Heart left ventricle (tissue), 13 donors: ENCODE measurements at regions not wholly inside any gene's neighbourhood (a gene's known extent, or its start where the extent isn't known, plus 50 kb on each side); places are given as distances from the start of the nearest gene placed in this dataset.

Experiments
- POLR2A ChIP-seq, 2 donors: fragments of 450-650 bp; IDR thresholded peaks; one replicate each; pipeline ENCODE4 v1.6.1; 2017; ENCODE audit warnings: antibody characterized with exemption in 2 of 2, mild to moderate bottlenecking in 2 of 2, moderate library complexity in 2 of 2
- TF ChIP-seq, protein P1 (sequence below), 12 donors: fragments of 200-600 bp; sonication (generic) in 4 of 12; IDR thresholded peaks; one replicate each; pipeline versions ENCODE4 v1.5.0 to v1.8.0; 2018 to 2022; ENCODE audit warnings: antibody characterized with exemption in 12 of 12, mild to moderate bottlenecking in 5 of 12
- donor health status: ischemic (EF 13 %, LVEDD 7.1; RV severe dilation, severe dysfunction).
- donor health status: DM: no; HTN: yes; CAD: no.
- donor health status: DM: no; HTN: no; CAD: no.
- donor health status: ischemic (EF 25% LVEDD 6.9; RV normal size, moderate dysfunction).
- donor health status: ischemic (EF 25% LVEDD 5.7; RV mildly dilated, moderate dysfunction).
- donor health status: ischemic (EF 35%, LVEDD 5.7; RV mildly dilated, moderate dysfunction).
- donor health status: nonischemic (EF 11% LVEDD 7.7; RV severe dilation, severe dysfunction).
- donor health status: DM: yes; HTN: yes; CAD: no.
- donor health status: PGD.
- donor health status: ischemic (EF 29% LVEDD 5.4; RV normal size, mild dysfunction).
- donor health status: nonischemic (EF 23%, LVEDD 6.1; RV moderate dilation, normal function).

DNA sequence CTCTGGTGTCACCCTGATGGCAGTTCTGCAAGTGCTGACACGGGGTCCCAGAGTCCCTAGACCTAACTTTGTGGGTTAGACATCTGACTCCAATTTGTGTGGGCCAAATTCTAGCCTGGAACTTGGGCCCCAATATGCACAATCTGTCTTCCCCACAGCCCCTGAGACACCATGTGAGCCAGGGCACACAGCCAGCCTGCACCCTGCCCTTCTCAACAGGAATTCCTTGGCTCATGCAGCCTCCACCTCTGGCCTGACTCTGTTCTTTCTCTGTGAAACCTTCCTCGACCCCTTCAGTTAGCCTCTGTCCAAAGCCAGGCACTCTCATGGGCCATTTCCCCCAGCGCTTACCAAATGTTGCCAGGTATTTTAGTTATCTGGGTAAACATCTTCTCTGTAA lies 59.1 kb upstream of the POU2AF1 start:
- TF ChIP-seq, protein P1, sequence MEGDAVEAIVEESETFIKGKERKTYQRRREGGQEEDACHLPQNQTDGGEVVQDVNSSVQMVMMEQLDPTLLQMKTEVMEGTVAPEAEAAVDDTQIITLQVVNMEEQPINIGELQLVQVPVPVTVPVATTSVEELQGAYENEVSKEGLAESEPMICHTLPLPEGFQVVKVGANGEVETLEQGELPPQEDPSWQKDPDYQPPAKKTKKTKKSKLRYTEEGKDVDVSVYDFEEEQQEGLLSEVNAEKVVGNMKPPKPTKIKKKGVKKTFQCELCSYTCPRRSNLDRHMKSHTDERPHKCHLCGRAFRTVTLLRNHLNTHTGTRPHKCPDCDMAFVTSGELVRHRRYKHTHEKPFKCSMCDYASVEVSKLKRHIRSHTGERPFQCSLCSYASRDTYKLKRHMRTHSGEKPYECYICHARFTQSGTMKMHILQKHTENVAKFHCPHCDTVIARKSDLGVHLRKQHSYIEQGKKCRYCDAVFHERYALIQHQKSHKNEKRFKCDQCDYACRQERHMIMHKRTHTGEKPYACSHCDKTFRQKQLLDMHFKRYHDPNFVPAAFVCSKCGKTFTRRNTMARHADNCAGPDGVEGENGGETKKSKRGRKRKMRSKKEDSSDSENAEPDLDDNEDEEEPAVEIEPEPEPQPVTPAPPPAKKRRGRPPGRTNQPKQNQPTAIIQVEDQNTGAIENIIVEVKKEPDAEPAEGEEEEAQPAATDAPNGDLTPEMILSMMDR (IDR thresholded peaks at IDR 0.05): no peak
- TF ChIP-seq POLR2A (IDR thresholded peaks at IDR 0.05): no peak
